OCI-LY1 (cell line): ENCODE measurements at regions not wholly inside any gene's neighbourhood (a gene's known extent, or its start where the extent isn't known, plus 50 kb on each side); places are given as distances from the start of the nearest gene placed in this dataset.

Source experiments
- H2AFZ ChIP-seq: fragments of 200-600 bp; sonication (generic), shearing (Covaris generic); 2 replicates; pipeline ENCODE4 v1.6.0; 2014; ENCODE audit warnings: antibody characterized with exemption, mild to moderate bottlenecking, low read length
- H3F3A ChIP-seq: fragments of 200-600 bp; sonication (generic), shearing (Covaris generic); 2 replicates; pipeline ENCODE4 v1.6.0; 2014; ENCODE audit warnings: mild to moderate bottlenecking, antibody characterized with exemption, low read length, moderate library complexity; ENCODE audit not compliant: insufficient read depth
- H3K27ac ChIP-seq: fragments of 200-600 bp; sonication (generic); 2 replicates; pipeline ENCODE4 v1.5.1; 2014; ENCODE audit warnings: low read length, mixed run types, mild to moderate bottlenecking, low read depth; ENCODE audit not compliant: poor library complexity, severe bottlenecking
- H3K27me3 ChIP-seq: fragments of 200-600 bp; sonication (generic); 2 replicates; pipeline ENCODE4 v1.6.0; 2014; ENCODE audit warnings: antibody characterized with exemption, mild to moderate bottlenecking, low read length, moderate library complexity; ENCODE audit not compliant: insufficient read depth
- H3K36me3 ChIP-seq: fragments of 200-600 bp; sonication (generic); 2 replicates; pipeline ENCODE4 v1.6.1; 2014; ENCODE audit warnings: mild to moderate bottlenecking, antibody characterized with exemption, low read length, moderate library complexity, mixed read lengths; ENCODE audit not compliant: insufficient read depth
- H3K4me1 ChIP-seq: fragments of 200-600 bp; sonication (generic); 2 replicates; pipeline ENCODE4 v1.5.1; 2014; ENCODE audit warnings: mild to moderate bottlenecking, low read length, moderate library complexity; ENCODE audit not compliant: insufficient read depth, severe bottlenecking
- H3K4me2 ChIP-seq: fragments of 200-600 bp; sonication (generic), shearing (Covaris generic); 2 replicates; pipeline ENCODE4 v1.6.1; 2014; ENCODE audit warnings: low read length
- H3K4me3 ChIP-seq: fragments of 200-600 bp; sonication (generic); 2 replicates; pipeline ENCODE4 v1.5.1; 2014; ENCODE audit warnings: low read length, low read depth, mild to moderate bottlenecking, mixed read lengths; ENCODE audit not compliant: poor library complexity, severe bottlenecking
- H3K79me2 ChIP-seq: fragments of 200-600 bp; shearing (Covaris generic); 2 replicates; pipeline ENCODE4 v1.6.1; 2016; ENCODE audit warnings: mixed run types, low read length, mixed read lengths; ENCODE audit not compliant: insufficient read depth
- H3K9ac ChIP-seq: fragments of 200-600 bp; sonication (generic), shearing (Covaris generic); 2 replicates; pipeline ENCODE4 v1.6.1; 2014; ENCODE audit warnings: mild to moderate bottlenecking, low read length, mixed read lengths
- H3K9me2 ChIP-seq: fragments of 200-600 bp; sonication (generic), shearing (Covaris generic); 2 replicates; pipeline ENCODE4 v1.6.1; 2014; ENCODE audit warnings: low read depth, mild to moderate bottlenecking, low read length, mixed read lengths
- H3K9me3 ChIP-seq: fragments of 200-600 bp; shearing (Covaris generic); 2 replicates; pipeline ENCODE4 v1.6.1; 2014; ENCODE audit warnings: low read length, mixed read lengths
- H4K20me1 ChIP-seq: fragments of 200-600 bp; sonication (generic), shearing (Covaris generic); 2 replicates; pipeline ENCODE4 v1.6.0; 2016; ENCODE audit warnings: mild to moderate bottlenecking, low read length; ENCODE audit not compliant: insufficient read depth
- CTCF ChIP-seq: fragments of 200-600 bp; sonication (generic), shearing (Covaris generic); IDR thresholded peaks from 2 replicates; pipeline ENCODE4 v1.5.1; 2017; ENCODE audit warnings: mild to moderate bottlenecking, antibody characterized with exemption, low read length, moderate library complexity, mixed read lengths
- EZH2 ChIP-seq: fragments of 200-600 bp; sonication (generic), shearing (Covaris generic); IDR thresholded peaks from 2 replicates; pipeline ENCODE4 v1.8.0; 2017; ENCODE audit warnings: borderline replicate concordance, mixed run types, mild to moderate bottlenecking, antibody characterized with exemption, low read length, moderate library complexity, mixed read lengths

- Histone ChIP-seq H3K9me2 (no peaks in the 10 kb centered on the region), H3K79me2 (no peaks in the 10 kb centered on the region), H3K27me3 (no peaks in the 10 kb centered on the region), H3K4me2 (no peak overlapping the region), H3K4me3 (no peak overlapping the region), H3K36me3 (no peaks in the 10 kb centered on the region), H4K20me1 (no peaks in the 10 kb centered on the region), H3K27ac (no peak overlapping the region), H2AFZ (no peak overlapping the region), H3K9me3 (no peaks in the 10 kb centered on the region), H3K9ac (no peak overlapping the region), H3F3A (no peaks in the 10 kb centered on the region), H3K4me1 (no peaks in the 10 kb centered on the region)
- TF ChIP-seq CTCF (no peak), EZH2 (no peak)
Measured at GRCh38 chr18:72605376-72605775, 61.2 kb upstream of the CBLN2 start.

- no peak overlapping the region for H3K4me2 ChIP-seq
- no peaks in the 10 kb centered on the region for H3K27me3 ChIP-seq
- no peaks in the 10 kb centered on the region for H4K20me1 ChIP-seq
- no peaks in the 10 kb centered on the region for H3K79me2 ChIP-seq
- TF ChIP-seq EZH2 (no peak), CTCF (no peak)
- H3K27ac ChIP-seq, result no peak overlapping the region
- H3K4me3 ChIP-seq, result no peak overlapping the region
- H3K9ac ChIP-seq, result no peak overlapping the region
- no peaks in the 10 kb centered on the region for H3K4me1 ChIP-seq
- no peaks in the 10 kb centered on the region for H3K36me3 ChIP-seq
- no peaks in the 10 kb centered on the region for H3F3A ChIP-seq
- H3K9me3 ChIP-seq, result no peaks in the 10 kb centered on the region
- no peaks in the 10 kb centered on the region for H3K9me2 ChIP-seq
- no peak overlapping the region for H2AFZ ChIP-seq
Measured at GRCh38 chr18:72601944-72602343, 57.8 kb upstream of the CBLN2 start.

DNA sequence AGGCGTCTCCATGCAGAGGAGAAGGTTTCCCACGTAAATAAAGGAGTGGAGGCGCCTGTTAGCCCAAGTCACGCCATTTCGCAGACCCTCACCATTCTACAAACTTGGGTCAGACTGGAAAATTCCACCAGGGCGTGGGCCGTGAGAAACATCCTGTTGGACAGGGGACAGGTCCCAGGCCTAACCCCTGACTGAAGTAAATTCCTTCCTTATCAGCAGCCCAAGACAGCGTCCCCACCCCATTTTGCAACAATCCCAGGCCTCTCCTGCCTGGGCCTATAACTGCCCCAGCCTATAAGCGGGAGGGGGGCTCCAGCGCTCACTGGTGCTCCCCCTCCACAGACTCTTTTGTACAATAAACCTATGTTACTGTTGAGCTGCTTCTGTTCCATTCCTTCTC, 57.3 kb upstream of the CBLN2 start:
- Histone ChIP-seq H3K27me3 (no peaks in the 10 kb centered on the region), H3K4me2 (no peak overlapping the region), H3K79me2 (no peaks in the 10 kb centered on the region), H3F3A (no peaks in the 10 kb centered on the region), H3K4me3 (no peak overlapping the region), H4K20me1 (no peaks in the 10 kb centered on the region), H3K9me3 (no peaks in the 10 kb centered on the region), H3K27ac (no peak overlapping the region), H3K9me2 (no peaks in the 10 kb centered on the region), H2AFZ (no peak overlapping the region), H3K4me1 (no peaks in the 10 kb centered on the region), H3K9ac (no peak overlapping the region), H3K36me3 (no peaks in the 10 kb centered on the region)
- TF ChIP-seq EZH2, result no peak
- no peak for TF ChIP-seq CTCF
